ENCODE measurements at regions not wholly inside any gene's neighbourhood (a gene's known extent, or its start where the extent isn't known, plus 50 kb on each side); places are given as distances from the start of the nearest gene placed in this dataset.

DNA sequence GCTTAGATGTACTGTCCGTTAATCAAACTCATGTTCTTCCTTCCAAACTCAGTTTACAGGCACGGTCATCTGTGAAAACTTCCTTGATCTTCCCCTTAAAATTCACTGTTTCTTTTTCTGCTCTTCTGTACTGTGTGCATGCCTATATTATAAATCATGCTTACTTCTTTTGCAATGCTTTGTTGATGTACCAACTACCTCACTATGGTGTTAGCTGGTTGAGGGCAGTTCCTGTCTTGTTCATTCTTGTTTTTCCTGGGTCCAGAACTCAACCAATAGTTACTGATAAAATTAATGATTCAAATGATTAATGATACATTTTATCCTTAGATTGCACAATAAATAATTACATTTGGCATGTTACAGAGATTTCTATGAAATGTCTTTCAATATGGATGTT lies 163.8 kb downstream of the CHRM3 start:
- TF ChIP-seq RAD21 (conservative IDR thresholded peaks at IDR 0.05 in 1 of 2, IDR thresholded peaks at IDR 0.05 in 1 of 2) (no peak), POLR2A (IDR thresholded peaks at IDR 0.05; ENCODE audit: low read length) (no peak), KDM1A (IDR thresholded peaks at IDR 0.05; ENCODE audit: low read depth) (no peak), SMC3 (IDR thresholded peaks at IDR 0.05) (no peak), HDAC2 (IDR thresholded peaks at IDR 0.05) (no peak), JUN (IDR thresholded peaks at IDR 0.05) (no peak), EHMT2 (IDR thresholded peaks at IDR 0.05; ENCODE audit: low read depth) (no peak), CEBPB (IDR thresholded peaks at IDR 0.05) (no peak), CBX8 (IDR thresholded peaks at IDR 0.05) (no peak), MAFK (IDR thresholded peaks at IDR 0.05; ENCODE audit: partially characterized antibody) (no peak)
- TF ChIP-seq, protein P1, sequence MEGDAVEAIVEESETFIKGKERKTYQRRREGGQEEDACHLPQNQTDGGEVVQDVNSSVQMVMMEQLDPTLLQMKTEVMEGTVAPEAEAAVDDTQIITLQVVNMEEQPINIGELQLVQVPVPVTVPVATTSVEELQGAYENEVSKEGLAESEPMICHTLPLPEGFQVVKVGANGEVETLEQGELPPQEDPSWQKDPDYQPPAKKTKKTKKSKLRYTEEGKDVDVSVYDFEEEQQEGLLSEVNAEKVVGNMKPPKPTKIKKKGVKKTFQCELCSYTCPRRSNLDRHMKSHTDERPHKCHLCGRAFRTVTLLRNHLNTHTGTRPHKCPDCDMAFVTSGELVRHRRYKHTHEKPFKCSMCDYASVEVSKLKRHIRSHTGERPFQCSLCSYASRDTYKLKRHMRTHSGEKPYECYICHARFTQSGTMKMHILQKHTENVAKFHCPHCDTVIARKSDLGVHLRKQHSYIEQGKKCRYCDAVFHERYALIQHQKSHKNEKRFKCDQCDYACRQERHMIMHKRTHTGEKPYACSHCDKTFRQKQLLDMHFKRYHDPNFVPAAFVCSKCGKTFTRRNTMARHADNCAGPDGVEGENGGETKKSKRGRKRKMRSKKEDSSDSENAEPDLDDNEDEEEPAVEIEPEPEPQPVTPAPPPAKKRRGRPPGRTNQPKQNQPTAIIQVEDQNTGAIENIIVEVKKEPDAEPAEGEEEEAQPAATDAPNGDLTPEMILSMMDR (IDR thresholded peaks at IDR 0.05) = no peak
- TF ChIP-seq, protein P2, sequence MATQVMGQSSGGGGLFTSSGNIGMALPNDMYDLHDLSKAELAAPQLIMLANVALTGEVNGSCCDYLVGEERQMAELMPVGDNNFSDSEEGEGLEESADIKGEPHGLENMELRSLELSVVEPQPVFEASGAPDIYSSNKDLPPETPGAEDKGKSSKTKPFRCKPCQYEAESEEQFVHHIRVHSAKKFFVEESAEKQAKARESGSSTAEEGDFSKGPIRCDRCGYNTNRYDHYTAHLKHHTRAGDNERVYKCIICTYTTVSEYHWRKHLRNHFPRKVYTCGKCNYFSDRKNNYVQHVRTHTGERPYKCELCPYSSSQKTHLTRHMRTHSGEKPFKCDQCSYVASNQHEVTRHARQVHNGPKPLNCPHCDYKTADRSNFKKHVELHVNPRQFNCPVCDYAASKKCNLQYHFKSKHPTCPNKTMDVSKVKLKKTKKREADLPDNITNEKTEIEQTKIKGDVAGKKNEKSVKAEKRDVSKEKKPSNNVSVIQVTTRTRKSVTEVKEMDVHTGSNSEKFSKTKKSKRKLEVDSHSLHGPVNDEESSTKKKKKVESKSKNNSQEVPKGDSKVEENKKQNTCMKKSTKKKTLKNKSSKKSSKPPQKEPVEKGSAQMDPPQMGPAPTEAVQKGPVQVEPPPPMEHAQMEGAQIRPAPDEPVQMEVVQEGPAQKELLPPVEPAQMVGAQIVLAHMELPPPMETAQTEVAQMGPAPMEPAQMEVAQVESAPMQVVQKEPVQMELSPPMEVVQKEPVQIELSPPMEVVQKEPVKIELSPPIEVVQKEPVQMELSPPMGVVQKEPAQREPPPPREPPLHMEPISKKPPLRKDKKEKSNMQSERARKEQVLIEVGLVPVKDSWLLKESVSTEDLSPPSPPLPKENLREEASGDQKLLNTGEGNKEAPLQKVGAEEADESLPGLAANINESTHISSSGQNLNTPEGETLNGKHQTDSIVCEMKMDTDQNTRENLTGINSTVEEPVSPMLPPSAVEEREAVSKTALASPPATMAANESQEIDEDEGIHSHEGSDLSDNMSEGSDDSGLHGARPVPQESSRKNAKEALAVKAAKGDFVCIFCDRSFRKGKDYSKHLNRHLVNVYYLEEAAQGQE (IDR thresholded peaks at IDR 0.05) = no peak
- TF ChIP-seq, protein P3, sequence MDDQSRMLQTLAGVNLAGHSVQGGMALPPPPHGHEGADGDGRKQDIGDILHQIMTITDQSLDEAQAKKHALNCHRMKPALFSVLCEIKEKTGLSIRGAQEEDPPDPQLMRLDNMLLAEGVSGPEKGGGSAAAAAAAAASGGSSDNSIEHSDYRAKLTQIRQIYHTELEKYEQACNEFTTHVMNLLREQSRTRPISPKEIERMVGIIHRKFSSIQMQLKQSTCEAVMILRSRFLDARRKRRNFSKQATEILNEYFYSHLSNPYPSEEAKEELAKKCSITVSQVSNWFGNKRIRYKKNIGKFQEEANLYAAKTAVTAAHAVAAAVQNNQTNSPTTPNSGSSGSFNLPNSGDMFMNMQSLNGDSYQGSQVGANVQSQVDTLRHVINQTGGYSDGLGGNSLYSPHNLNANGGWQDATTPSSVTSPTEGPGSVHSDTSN (IDR thresholded peaks at IDR 0.05) = no peak
- TF ChIP-seq, protein P4, sequence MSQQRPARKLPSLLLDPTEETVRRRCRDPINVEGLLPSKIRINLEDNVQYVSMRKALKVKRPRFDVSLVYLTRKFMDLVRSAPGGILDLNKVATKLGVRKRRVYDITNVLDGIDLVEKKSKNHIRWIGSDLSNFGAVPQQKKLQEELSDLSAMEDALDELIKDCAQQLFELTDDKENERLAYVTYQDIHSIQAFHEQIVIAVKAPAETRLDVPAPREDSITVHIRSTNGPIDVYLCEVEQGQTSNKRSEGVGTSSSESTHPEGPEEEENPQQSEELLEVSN (IDR thresholded peaks at IDR 0.05; ENCODE audit: borderline replicate concordance, low read depth) = no peak

Measured in A549 (cell line).